T-helper 2 cell (primary cell): ENCODE measurements at regions not wholly inside any gene's neighbourhood (a gene's known extent, or its start where the extent isn't known, plus 50 kb on each side); places are given as distances from the start of the nearest gene placed in this dataset.

Source experiments
- DNase-seq, 5 experiments: peaks; one replicate each; pipeline versions ENCODE4 v3.0.0 to v3.0.0-alpha.2; 2012 to 2022

GRCh38 chr11:111091321-111091938 lies 154.1 kb upstream of the POU2AF2 start:
- no peak for DNase-seq

DNA sequence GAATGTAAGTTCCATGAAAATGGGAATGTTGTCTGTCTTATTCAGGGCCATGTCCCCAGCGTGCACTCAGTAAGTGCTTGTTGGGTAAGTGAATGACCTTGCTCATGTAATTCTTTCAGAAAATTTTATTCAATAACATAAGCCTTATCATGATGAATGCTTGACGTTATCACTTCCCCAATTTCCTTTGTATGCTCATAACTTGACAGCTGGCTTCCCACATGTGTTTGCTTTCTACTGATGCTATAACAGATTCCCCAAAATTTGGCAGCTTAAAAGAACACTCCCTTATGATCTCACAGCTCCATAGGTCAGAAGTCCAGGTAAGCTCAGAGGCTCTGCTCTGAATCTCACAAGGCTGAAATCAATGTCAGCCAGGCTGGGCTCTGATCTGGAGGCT lies 155.8 kb upstream of the POU2AF2 start:
- DNase-seq: no peak

DNA sequence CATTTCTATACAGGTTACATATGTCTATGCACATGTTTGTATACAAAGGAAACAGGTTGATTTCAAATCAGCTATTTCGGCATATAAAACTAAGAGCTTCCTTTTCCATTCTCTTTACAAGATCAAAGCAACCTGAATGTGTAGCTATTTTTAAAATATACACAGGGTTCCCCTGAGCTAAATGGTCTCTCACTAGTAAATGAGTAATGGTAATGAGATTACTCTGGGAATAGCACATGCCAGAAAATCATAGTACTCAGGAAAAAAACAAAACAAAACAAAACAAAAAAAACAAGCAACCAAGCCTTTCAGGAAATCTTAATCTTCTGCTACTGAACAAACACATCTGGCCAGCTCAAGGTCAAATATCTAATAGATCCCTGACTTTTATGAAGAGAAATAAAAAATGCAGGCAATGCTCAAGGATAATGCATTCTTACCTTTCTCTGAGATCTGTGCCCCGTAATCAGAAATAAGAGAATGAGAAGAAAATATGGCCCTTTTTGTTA lies 156.6 kb upstream of the POU2AF2 start:
- DNase-seq: no peak

- DNase-seq: no peak
Observed at GRCh38 chr11:111086058-111086457, 159.5 kb upstream of the POU2AF2 start.

DNA sequence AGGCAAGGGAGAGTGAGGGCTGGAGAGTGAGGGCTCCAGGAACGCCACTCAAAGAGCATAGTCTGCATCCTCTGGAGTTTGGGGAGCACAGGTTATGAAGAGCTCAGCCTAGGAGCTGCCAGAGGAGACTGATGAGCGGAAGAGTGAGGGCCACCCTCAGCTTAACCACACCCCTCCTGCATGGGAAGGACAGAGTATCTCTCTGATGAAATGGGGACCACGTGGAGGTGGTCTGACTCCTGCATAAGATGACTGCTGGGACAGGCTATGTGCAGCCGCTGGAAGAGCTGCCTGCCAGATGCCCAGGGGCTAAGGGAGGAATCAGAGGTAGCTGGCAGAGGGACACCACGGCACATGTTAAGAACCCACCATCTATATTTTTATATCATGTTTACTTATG lies 162.9 kb upstream of the POU2AF2 start:
- DNase-seq: no peak

DNA sequence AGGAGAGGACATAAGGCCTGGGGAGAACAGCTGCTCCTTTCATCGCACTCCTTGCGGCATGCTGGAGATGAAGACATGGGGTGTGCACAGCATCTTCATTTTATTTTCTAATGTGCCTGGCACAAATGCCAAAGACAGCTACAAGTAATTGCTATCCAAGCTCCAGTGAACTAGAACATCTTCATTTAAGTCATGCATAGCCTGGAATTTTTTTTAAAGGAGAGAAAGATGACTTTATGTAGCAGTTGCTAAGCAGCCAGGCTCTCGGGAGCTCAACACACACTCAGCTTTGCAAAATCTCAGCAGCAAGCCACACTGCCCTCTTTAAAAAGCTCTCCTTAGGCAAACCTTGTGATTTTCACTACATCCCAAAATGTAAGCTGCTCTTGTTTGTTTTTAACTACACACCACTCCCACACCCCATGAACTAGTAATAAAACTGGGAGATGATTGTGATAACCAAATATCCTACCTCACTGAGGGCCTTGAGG lies 164.5 kb upstream of the POU2AF2 start:
- DNase-seq: no peak

DNA sequence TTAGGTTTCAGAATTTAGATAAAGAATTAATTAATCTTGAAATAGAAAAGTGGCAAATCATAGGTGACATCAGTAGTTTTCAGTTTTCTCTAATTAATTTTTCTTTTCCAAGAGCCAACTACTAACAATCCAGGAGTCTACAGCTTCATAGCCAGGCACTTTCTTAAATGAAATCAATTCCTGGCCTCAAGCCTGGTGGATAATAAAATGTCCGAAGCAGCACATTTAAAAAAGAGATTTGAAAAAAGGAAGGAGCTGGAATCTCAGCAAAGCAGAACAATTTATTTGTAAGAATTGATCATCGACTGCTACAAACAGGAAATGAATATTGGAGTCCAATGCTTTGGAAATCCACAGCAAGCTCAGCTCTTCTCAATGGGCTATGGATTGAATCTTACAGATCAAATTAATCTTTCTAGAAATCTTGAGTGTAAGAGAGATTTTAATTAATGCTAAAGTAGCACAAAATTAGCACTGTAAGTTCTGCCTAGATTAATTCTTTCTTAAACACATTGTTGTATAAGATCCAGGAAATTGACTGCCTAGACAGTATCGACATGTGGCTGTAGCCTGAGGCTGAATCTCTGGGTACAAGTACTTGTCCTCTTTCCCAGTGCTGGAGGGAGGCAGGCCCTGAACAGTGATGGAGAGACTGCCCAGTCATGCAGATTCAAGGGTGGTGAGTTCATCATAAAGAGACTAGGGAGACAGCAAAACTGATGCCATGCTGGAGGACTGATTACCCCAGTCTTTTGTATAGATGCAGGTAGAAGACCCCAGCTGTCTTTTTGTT lies 167.8 kb upstream of the POU2AF2 start:
- DNase-seq: no peak

- no peak for DNase-seq
Observed at GRCh38 chr11:111069066-111069465, 176.5 kb upstream of the POU2AF2 start.

GRCh38 chr11:111067994-111068393 lies 177.5 kb upstream of the POU2AF2 start:
- no peak for DNase-seq

- DNase-seq: no peak
Observed at GRCh38 chr11:111066846-111067245, 178.7 kb upstream of the POU2AF2 start.

- DNase-seq: no peak
Observed at GRCh38 chr11:111063726-111064517, 181.6 kb upstream of the POU2AF2 start.

DNA sequence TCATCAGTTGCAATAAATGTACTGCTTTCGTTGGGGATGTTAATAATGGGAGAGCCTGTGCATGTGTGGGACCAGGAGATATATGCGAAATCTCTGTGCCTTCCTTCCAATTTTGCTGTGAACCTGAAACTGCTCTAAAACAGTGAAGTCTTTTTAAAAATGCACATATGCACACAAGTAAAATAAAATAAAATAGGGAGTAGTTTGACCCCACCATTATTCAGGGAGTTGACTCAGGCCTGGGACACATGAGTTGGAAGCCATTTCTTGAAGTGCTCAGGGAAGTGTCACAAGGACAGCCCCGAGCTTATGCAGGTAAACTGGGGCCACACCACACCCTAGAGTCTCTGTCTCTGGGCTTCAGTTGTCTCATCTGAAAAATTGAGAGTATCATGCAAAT lies 183.1 kb upstream of the POU2AF2 start:
- DNase-seq: no peak

- DNase-seq: no peak
Observed at GRCh38 chr11:111059726-111060125, 185.8 kb upstream of the POU2AF2 start.

DNA sequence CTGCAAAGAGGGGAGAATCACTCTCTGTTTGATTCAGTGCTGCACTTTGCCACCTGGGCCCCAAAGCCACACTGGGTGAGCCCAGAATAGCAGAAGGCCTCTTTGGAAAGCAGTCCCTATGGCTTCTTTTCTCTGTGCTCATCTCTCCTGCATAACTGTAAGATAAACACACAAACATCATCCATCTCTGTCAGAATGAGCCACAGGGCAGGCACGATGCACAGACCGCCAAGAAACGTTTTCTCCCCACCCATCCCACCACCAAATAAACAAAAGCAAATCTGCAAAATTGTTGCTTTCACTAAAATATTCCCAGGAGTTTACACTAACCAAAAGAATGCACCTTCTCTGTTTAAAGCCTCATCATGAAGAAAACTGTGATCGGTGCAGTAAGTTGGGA lies 196.4 kb upstream of the POU2AF2 start:
- DNase-seq: no peak

- DNase-seq: no peak
Observed at GRCh38 chr11:111047374-111047773, 198.2 kb upstream of the POU2AF2 start.

GRCh38 chr11:111046291-111046690 lies 199.2 kb upstream of the POU2AF2 start:
- no peak for DNase-seq

- DNase-seq: no peak
Observed at GRCh38 chr11:111045874-111046273, 199.7 kb upstream of the POU2AF2 start.

- no peak for DNase-seq
Observed at GRCh38 chr11:111045407-111045803, 200.1 kb upstream of the POU2AF2 start.

GRCh38 chr11:111044751-111045406 lies 200.6 kb upstream of the POU2AF2 start:
- no peak for DNase-seq

DNA sequence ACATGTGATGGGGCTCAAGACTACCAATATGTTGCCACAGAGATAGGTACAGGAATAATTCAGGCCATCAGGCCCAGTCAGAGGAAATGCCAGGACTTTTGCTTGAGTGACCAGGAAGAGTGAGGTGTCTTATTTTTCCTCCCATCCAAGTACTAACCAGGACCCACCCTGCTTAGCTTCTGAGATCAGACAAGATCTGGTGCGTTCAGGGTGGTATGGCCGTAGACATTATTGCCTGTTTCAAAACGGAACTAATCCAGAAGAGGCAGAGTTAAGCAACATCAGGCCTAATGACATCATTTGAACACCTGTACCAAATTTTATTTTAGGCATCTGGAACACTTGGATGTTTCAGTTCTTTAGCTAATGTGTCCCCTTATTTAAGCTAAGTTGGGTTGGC lies 205.5 kb upstream of the POU2AF2 start:
- no peak for DNase-seq

GRCh38 chr11:111035746-111036145 lies 209.8 kb upstream of the POU2AF2 start:
- DNase-seq: no peak

- no peak for DNase-seq
Observed at GRCh38 chr11:111026241-111026640, 219.3 kb upstream of the POU2AF2 start.

- DNase-seq: no peak
Observed at GRCh38 chr11:111021131-111021530, 224.4 kb upstream of the POU2AF2 start.
